Right renal cortex interstitium (tissue), 3 donors: ENCODE measurements at regions not wholly inside any gene's neighbourhood (a gene's known extent, or its start where the extent isn't known, plus 50 kb on each side); places are given as distances from the start of the nearest gene placed in this dataset.
"Not testable (repeated sequence)": the region's sequence is repeated elsewhere in the genome, so short reads cannot be mapped to it uniquely, and the experiment has no call there.

Experiments
- DNase-seq, 3 donors: peaks; one replicate each; pipeline ENCODE4 v3.0.0-alpha.2; 2013; ENCODE audit warnings: low read depth in 3 of 3, low spot score in 2 of 3

DNA sequence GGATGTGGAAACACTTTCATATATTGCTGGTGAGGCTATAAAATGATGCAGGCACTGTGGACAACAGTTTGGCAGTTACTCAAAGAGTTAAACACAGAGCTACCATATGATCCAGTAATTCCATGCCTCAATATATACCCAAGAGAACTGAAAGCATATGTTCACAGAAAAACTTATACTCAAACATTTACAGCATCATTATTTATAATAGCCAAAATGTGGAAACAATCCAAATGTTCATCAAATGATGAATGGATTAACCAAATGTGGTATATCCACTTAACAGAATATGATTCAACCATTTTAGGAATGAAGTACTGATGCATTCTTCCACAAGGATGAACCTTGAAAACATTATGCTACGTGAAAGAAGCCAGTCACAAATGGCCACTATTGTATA is 603.8 kb downstream of the IQCM start:
- DNase-seq = no peak

DNA sequence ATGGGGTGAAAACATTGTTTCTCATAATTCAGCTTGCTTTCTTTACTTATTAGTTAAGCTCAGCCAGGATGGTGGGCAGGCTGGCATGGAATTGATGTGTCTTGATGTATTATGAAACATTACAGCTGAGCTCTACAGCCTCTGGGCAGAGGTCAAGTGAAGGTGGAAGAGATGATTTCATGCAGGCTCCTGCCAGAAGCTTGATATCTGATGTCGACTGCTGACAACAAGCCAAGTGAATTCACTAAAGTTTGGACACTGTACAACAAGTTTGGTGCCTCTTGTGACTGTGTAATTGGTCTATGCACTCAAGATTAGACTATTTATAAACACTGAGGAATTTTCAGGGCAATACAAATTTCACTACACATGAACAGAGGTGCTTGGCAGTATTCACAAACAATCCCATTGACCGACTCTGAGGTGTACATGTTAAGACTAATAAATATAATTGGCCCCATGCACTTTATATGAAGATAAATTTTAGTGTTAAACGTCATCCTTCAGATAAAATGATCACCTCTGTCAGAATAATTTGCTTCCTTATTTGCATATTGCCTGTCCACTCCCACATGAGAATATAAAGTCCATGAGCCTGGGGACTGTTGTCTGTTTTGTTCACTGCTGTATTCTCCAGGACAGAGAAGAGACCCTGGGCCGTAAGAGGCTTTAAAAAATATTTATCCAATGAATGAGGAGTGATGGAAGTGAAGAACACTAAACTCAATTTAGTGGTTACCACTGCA is 612.2 kb downstream of the IQCM start:
- no peak for DNase-seq

DNA sequence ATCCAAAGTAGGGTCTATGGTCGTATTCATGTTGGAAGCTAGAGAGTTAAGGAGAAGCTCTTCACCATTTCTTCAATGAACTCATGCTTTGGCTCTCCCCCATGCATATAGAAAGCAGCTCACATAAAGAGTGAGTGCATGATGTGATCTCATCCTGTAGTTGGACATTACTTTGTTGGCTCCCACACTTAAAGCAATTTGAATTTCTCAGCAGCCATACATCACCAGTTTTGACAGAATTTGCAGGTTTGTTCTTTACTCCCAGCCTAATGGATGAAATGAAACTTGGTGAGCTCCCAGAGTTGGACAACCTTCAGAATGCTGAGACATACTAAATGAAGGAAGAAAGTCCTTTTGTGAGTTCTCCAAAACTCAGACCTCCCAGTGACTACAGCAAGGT is 613.5 kb downstream of the IQCM start:
- no peak for DNase-seq

DNA sequence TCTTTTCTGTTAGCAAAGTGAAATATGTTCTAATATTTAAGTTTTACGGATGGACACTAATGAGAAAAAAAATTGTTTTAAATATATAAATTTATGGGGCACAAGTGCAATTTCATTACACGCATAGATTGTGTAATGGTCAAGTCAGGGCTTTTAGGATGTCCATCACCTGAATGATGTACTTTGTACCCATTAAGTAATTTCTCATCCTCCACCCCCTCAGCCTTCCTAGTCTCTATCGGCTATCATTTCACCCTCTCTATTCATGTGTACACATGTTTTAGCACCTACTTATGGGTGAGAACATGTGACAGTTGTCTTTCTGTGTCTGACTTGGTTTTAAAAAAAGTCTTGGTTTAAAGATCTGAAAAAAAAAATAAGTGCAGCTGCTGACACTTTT is 616.0 kb downstream of the IQCM start:
- DNase-seq = no peak

DNA sequence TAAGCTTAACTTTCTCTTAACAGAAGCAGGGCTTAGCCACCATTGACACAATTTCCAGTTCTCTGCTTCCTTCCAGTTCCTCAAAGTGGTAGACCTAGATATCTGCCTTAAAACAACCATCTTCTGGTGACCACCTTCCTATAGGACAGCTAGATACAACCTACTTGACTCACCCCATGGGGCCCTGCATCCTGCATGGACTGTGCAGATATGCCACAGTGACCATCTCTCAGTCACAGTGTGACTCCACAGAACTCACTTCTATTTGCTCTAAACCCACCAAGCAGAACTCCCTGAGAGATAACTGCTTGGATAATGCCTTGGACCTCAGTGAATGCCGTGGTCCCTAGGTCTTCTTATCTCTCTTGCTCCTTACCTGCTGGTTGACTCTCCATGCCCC is 621.6 kb downstream of the IQCM start:
- DNase-seq = no peak

DNA sequence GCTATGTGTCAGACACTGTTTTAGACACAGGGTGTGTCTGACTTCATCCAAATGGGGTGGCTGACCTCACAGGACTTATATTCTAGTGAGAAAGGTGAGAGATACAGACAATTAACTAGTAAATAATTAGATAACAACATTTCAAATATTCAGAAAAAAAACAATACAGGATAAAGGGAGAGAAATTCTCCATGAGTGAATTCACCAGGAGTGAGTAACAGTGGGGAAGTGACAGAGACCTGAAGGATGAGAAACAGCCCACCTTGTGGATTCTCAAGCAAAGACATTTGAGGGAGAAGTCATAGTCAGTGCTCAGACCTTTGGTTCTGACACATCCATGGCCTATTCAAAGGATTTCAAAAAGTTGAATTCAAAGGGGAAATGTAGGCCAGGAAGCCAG is 627.9 kb downstream of the IQCM start:
- DNase-seq = no peak

DNA sequence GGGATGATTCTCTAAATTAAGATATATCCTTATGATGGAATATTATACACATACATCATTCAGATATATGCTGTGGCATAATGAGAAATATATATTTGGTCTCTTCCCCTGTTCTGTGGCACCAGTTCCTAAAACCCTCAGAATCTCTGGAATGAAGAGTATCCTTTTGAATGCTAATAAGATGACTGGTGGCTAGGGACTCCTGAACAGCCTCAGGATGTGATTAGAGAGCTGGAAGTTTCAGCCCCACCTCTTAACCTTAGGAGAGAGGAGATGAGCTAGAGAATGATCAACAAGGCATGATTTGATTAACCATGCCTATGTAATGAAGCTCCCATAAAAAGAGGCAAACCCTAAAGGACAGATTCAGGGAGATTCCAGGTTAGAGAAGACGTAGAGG is 632.0 kb downstream of the IQCM start:
- no peak for DNase-seq

DNA sequence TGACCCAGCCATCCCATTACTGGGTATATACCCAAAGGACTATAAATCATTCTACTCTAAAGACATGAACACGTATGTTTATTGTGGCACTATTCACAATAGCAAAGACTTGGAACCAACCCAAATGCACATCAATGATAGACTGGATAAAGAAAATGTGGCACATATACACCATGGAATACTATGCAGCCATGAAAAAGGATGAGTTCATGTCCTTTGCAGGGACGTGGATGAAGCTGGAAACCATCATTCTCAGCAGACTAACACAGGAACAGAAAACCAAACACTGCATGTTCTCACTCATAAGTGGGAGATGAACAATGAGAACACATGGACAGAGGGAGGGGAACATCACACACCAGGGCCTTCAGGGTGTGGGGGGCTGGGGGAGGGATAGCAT is 634.2 kb downstream of the IQCM start:
- not testable (repeated sequence) for DNase-seq

DNA sequence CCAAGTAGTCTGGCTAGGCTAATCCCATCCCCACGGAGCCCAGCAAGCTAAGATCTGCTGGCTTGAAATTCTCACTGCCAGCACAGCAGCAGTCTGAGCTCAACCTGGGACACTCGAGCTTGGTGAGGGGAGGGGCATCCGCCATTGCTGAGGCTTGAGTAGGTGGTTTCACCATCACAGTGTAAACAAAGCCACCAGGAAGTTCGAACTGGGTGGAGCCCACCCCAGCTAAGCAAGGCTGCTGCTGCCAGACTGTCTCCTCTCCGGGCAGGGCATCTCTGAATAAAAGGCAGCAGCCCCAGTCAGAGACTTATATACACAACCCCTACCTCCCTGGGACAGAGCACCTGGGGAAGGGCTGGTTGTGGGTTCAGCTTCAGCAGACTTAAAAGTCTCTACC is 639.6 kb downstream of the IQCM start:
- no peak for DNase-seq

DNA sequence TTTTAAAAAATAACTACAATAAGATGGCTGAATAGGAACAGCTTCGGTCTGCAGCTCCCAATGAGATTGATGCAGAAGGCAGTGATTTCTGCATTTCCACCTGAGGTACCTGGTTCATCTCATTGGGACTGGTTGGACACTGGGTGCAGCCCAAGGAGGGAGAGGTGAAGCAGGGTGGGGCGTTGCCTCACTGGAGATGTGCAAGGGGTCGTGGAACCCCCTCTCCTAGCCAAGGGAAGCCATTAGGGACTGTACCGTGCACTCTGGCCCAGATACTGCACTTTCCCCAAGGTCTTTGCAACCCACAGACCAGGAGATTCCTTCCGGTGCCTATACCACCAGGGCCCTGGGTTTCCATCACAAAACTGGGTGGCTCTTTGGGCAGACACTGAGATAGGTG is 640.1 kb downstream of the IQCM start:
- no peak for DNase-seq

DNA sequence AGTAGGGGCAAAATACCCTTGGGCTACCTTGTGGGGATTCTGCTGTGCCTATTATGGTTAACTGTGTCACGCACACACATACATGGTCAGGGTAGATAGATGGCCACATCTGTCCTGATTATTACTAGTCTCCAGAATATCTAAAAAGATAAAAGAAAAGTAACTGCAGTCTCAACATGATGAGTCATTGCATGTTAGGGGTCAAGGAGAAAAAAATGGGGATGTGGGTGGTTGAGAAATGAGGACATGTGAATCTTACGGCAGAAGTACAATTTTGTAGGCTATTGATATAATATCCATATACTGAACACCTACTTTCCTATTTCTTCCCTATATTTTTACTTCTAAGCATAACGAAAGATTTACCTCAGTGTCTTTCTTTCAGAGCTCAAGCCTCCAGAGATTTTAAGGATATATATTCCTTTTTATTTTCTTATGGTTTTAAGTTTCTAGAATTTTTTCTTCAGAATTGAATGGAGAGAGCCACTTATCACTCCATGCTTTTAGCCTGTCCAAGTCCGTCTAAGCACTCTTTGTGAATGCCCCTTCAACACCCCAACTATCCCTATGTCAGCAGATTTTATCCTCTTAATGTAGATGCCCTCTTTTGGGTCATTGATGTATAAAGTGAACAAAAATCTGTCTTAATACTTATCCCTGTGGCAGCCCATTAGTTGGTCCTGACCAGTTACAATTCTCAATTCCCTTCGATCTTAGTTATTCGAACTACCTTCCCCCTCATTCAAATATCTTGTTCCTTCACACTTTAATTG is 642.2 kb downstream of the IQCM start:
- no peak for DNase-seq

DNA sequence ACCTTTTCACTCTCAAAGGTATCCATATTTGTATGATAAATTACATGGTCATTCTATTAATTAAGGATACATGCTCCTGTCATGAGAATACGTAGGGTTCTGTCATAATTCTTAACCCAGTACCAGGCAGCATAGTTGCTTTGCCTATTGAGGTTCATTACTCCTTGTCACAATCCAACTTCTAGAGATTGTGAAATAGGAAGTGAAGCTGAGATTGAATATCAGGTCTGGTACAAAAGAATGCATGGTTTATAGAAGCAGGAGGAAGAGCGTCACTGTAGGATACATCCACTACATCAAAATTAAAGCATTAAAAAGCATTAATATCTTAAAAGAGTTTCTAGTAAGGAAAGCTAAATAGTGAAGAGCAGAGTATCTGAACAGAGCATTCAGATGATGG is 647.0 kb downstream of the IQCM start:
- no peak for DNase-seq

DNA sequence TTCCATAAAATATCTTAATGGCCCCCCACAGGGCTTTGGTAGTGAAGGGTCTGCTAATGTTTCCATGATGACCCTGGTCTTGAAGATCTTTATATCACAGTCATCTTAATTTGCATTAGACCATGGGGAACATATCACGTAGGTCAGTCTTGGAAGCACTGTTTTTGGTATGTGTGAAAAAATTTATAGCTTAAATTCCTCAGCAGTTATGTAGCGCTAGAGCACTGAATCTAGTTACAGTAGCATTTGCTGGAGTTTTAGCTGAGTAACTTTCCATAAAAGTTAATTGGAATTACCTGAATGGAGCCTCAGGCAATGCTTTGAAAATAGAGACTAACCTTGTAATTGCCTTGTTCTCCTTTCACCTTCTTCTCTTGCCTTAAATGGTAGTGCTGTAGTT is 648.8 kb downstream of the IQCM start:
- peak in 2 of 3 donors; percentile 19 to 30 for DNase-seq

DNA sequence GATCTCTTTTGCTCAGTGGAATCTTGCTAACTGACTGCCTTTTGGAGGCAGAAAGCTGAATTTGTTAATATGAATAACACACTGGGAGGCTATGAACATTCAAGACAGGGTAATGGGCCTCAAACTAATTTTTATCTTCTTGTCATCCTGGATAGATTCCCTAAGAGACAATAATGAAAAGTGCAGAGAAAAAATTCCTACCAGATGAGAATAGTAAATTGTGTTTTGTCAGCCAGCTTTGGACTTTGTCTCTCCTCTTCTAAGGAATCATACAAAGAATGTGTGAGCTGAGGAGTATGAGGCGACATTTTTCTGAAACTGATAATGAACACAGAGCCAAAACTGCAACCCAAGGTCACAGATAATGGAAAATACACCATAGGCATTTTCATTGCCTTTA is 649.3 kb downstream of the IQCM start:
- DNase-seq = no peak

DNA sequence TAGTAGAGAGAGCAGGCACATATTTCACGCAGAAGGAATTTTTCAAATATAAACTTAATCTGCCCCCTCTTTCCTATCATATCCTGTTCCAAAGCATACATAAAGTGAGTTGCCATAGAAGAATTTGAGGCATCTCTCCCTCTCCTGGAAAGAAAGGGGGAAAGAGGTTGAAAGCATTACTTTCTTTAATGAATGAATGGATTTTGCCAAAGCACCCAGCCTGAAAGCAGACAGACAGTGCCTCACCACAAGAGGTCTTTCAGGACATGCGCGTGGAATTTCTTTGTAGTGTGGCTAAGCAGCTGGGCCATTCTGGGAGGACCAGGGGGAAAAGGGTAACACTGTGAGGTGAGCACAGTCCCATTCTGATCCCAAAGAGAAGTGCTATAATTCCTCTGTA is 651.4 kb downstream of the IQCM start:
- no peak for DNase-seq

DNA sequence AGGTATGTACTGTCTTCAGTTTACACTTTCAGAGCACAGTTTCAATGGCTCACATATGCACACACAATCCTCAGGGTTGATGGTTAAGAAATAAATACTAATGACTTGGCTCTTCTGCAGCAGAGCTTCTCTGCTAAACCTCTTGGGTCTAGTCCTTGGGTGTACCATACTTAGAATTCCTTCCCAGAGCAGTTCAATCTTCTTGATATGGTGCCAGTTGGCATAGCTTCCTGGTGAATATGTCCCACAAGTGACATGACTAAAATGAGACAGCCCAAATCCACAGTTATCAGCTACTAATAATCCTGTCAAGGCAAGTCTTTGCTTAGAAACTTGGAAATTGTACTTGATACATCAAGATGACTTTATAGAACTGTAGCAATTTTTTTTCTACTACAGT is 654.4 kb downstream of the IQCM start:
- DNase-seq = no peak

DNA sequence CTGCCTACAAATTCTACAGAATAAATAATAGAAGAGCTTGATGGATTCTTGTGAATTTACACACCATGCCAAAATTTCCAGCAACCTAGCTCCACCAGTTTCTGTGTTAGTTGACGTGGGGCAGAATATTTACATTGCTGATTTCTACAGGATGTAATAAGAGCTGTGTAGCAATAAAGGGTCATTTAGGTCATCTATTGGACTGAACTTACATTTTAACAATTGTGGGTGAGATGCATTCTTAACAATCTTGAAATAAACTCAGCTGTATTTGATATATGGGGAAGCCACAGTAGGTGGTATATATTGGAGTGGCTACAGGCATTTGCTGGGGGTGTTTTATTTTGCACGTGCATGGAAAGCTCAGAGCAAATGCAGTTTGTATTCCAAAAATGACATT is 655.3 kb downstream of the IQCM start:
- no peak for DNase-seq

DNA sequence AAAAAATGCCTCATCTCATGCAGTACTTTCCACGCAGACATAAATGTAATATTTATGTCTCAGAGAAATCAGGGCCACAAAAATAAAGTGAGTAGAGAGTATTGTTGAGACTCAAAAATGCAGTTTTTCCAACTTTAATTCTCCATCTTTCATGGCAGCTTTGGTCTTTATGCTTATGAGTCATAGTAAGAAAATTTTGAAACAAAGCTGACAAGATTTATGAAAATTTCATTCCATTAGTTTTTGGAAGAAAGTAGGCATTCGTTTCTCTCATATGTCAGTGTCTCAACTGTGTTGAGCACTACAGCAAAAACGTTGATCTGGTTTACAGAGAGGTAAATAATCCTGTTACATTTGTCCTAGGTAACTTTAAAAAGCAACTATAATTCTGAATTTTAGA is 656.8 kb downstream of the IQCM start:
- no peak for DNase-seq

DNA sequence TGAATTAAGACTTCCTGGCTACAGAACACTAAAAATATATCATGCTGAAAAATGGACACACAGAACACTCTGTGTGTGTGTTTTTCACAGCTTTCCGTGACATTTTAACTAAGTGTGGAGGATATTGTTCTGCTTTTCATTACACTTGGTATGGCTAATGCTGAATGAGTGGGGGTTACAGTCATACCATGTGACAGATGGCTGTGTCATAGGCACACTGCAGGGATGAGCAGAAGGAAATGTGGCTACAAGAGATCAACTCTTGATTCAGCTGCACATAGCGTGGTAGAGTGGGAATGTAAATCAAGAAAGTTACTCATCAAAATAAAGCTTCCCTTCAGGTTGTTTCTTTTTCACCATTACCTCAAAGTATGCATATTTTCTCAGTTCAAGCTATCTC is 669.8 kb downstream of the IQCM start:
- no peak for DNase-seq

DNA sequence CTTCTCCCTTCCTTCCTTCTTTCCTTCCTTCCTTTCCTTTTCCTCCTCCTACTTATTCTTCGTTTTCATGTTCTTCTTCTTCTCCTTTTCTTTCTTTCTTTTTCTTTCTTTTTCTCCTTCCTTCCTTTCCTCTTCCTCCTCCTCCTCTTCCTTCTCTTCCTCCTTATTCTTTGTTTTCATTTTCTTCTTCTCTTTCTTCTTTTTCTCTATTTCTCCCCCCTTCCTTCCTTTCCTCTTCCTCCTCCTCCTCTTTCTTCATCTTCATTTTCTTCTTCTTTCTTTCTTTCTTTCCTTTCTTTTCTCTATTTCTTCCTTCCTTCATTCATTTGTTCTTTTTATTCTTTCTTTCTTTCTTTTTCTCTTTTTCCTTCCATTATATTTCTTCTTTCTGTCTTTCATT is 671.6 kb downstream of the IQCM start:
- DNase-seq = no peak

DNA sequence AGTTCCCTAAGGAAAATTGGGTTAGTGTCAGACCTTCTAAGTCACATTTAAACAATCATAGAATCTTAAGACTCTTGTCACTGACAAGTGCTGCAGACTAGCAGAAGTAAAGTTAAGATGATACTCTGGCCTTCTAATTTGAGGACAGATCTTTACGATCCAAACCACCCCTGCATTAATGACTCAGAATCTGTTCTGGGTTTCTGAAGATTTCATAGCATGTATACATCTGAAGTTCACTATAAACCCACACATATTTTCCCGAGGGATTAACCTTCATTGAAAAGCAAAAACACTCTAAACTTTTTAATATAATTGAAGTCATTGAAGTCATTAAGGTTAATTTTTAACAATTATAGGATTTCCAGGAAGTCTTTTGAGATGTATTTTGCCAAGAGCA is 674.3 kb downstream of the IQCM start:
- DNase-seq = no peak

DNA sequence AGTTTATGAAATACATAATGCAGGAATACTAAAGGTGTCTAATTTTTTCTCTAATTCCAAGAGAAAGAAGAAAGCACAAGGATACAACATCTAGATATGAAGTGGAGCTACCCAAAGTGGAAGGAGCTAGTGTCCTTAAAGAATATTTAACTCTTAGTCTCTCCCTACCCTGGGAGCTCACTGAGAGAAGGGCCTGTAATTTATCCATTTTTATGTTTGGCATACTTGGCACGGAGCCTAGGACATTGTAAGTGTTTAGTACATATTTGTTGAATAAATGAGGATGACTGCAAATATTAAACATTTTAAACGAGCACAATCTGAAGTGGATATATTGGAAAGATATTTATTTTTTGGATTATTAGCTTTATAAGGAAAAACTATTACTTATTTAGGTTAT is 674.8 kb downstream of the IQCM start:
- no peak for DNase-seq
